Limb (tissue), 2 donors: ENCODE measurements at regions not wholly inside any gene's neighbourhood (a gene's known extent, or its start where the extent isn't known, plus 50 kb on each side); places are given as distances from the start of the nearest gene placed in this dataset.

Experiments used
- DNase-seq, 2 donors: peaks; one replicate each; pipeline ENCODE4 v3.0.0-alpha.2; 2016; ENCODE audit errors: extremely low spot score in 2 of 2

DNA sequence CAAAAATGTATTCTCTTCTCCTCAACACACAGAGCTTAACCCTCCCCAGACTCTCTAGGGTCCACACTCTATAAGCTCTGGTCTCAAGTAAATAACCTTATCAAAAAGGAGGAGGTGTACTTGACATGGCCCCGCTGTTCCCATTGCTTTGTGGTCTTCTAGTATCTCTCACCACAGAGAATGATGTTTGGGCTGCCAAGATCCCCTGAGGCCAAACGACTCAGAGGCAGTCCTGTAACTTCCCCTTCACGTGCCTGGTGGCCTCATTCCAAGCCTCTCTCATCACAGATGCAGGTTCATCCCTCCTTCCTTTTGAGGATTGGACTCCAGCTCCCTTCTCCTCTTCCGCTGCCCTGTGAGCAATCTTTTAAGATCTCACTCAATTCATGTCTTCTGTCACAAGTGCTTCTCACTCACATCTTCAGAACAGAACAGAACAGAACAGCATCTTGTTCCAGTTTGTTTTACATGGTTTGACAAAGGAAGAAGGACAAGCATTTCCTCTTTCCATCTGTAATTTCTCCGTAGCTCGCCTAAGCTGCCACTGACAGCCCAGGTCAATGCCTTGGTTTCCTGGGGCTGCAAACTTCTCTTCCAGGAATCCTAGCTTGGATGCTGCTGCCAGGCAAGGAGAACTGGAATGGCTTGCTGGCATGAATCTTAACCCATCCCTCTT, 541.5 kb downstream of the CD83 start:
- no peak for DNase-seq

DNA sequence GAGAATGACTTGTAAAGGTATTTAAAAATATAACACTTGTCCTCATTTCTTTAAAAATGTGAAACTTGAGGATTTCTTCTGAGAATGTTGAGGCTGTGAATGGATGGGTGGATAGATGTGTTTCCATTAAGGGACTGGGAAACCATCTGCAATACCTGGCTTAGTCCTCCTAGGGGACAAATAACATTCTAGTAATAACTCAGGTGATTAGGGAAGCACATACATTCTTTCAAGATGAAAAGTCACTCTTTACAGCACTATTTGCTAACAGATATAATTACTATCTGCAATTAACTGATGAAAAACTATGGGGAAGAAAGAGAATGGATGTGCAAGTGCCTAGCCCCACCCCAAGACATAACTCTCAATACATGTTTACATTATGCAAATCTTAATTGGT, 542.3 kb downstream of the CD83 start:
- DNase-seq = no peak

DNA sequence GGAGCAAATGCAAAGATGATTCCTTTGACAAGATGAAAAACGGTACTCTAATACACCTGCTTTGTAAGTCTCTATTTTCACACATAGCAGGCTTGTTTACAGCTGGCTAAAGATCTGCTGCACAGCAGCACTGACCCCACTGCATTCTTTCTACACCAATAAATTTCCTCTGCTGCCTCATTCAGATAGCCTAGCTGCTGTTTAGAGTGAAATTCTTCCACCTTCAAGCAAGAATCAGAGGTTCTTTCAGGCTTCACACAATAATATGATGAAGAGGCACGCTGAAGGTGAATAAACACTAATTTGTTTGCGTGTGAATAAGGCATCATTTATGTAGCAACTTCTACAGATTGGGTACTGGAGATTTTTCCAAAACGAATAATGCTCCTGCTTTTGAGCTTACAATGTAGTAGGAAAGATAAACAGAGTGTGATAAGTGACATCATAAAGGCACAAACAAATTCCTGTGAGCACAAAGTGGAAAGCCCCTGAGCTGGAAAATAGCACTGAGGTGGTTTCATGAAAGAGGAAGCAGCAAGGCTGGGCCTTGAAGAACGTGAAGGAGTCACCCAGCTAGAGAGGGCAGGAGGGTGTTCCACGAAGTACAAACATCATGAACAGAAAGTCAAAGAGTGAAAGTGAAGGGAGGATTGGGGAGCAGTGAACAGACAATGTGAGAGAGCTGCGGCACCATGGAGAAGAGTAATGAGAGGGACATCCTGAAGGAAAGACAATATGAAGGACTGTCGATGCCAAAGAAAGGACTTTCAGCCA, 543.4 kb downstream of the CD83 start:
- DNase-seq = no peak

DNA sequence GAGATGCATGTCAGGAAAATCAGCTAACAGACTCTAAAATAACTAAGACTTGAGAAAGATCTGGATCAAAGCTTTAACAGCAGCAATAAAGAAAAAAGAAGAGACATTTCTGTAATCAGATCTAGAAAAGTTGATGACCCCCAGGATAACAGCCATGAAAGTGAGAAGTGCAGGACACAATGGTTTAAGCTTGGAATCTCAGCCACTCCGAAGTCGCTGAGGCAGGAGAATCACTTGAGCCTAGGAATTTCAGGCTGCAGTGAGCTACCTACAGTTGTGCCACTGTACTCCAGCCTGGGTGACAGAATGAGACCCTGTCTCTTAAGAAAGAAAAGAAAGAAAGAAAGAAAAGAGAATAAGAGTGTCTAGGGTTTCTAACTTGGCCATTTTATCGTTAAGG, 544.1 kb downstream of the CD83 start:
- no peak for DNase-seq

DNA sequence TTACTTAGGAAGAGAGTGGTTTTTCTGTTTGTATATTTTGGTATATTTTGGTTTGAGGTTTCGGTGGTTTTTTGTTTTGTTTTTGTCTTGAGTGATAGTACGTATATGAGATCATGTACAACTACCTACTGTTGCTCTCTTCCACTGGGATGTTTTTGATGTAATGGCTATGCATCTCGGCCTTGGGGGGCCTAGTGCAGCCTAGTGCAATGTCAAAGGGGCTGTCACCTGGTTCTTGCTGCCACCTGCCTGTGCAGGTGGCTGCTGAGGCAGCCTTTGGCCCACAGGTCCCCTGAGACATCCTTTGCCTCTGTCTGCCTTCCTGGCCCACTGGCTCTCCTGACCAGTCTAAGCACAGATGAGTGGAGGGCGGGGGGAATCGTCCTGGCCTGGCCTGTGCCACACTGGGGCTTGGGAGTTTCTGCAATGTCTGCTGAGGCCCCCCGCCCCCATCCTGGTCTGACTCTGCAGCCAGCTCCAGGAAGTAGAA, 546.6 kb downstream of the CD83 start:
- DNase-seq = no peak

DNA sequence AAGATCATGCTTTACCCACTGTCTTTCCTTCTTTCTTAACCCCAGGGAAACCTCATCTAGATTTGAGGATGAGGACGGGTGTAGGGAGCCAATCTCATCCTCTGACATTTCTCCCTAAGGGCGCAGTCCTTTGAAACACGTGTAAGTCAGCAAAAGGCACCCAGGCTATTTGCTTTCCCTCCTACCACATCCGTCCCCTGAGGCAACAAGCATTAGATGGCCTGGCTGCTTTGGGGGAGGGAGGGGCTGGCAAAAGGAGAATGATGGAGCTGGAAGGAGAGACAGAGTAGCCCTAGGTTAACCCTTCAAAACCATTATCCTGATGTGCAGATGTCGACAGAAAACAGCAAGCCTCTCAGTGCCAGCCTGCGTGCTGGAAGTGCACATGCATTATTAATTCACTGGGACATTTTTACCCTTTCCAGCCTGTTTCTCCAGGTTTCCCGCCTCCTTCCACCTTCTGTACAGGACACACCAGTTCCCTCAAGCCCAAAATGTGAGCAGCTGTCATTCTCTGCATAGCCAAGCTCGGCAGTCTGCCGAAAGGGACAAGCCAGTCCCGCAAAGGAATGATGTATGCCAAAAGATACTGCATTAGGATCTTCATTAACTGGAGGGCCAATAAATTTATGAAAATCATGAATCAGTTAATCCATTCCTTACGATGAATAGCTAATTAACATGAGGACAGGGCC, 547.2 kb downstream of the CD83 start:
- no peak for DNase-seq

DNA sequence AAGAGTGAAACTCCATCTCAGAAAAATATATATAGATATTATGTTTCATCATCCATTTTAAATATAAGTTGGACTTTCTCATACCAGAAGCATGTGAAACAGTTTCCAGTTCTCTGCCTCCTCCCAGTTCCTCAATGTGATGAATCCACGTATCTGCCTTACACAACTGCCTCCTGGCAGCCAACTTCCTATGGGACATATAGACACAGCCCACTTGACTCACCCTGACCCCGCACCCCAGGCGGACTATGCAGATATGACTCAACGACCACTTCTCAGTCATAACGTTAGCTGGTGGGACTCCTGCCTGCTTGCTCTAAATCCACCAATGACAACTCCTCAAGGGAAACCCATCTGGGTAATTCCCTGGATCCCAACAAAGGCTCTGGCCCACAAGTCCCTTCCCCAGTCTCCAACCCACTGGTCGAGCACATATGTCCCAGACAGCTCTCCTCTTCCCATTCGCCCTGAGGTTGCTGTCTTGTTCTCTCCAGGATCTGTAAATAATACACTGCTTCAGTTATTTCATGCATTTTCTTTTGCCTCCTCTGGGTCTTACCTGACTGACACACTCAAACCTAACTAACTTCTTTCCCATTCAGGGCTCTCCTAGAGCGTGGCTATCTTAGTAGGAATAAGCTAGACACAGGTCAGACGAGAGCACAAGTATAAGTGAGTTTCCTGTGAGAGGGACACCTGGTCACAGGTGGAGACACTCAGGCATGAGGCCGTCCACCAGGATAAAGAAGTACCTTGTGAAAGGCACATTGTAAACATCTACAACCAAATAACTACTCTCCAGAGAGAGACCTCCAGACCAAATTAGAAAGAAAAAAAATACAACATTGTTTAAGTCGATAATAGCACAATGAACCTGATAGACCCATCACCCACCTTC, 548.5 kb downstream of the CD83 start:
- no peak for DNase-seq

DNA sequence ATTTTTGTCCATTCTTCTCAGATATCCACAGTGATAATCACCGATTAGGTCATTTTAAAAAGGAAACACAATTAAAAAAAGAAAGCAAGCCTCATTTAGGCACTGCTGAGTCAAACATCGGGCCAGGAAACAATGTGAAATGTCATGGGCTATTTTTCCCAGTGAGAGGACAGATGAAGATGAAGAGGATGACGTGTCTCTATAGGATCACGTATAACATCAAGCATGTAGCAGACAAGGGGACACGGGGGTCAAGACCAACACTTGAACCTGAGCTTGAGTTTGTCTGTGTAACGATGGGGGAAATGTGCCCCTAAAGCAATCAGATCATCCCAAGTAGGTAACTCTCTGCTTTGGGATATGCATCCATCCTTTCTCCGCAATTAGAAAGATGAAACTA, 553.2 kb downstream of the CD83 start:
- no peak for DNase-seq

DNA sequence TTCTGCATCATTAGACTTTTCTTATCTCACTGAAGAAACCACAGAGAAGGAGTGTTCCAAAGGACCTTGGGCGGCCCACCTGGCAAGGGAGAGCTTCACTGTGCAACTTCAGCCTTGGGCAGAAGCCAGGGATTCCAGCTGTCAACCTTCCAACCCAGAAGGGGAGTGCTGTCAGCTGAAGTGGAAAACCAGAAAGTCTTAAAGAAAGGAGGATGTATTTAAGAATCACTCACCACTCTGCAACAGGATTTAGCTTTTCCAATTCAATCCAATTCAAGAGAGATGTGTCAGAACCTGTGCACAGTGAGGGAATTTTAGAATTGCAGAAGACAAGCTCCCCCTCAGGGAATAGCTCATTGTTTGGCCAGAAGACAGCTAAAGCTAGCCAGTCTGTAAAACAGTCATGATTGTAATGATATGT, 553.7 kb downstream of the CD83 start:
- DNase-seq = peak; percentile 55 to 58

DNA sequence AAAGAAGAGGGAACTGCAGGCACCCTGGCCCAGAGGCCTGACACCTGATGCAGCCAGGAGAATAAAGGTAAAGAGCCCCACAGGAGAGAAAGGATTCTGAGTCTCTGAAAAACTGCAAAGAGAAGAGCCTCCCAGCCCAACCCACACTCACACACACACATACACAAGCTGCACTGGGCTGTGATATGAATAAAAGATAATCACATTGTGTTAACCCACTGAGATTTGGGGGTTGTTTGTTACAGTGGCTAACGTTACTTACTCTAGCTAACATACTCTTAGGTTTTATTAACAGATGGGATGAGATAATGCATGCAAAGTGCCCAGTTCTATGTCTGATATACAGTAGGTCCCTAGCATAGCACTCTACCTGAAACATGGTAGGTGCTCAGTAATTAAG, 554.4 kb downstream of the CD83 start:
- DNase-seq = no peak

DNA sequence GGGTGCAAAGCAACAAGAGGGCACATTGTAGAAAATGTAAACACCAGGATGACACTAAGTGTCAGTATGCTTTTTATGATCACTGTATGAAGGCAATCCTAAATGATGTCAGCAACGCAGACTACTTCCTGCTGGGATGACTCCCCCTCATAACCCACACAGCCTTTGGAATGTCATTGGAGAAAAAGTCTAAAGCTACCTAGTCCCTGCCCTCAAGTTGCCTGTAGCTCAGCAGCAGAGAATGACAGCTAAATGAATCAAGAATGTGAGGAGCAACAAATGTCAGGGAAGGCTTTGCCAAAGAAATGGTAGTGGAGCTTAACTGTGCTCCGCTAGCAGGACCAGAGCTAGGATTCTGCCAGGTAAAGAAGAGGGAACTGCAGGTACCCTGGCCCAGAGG, 555.6 kb downstream of the CD83 start:
- DNase-seq = no peak

DNA sequence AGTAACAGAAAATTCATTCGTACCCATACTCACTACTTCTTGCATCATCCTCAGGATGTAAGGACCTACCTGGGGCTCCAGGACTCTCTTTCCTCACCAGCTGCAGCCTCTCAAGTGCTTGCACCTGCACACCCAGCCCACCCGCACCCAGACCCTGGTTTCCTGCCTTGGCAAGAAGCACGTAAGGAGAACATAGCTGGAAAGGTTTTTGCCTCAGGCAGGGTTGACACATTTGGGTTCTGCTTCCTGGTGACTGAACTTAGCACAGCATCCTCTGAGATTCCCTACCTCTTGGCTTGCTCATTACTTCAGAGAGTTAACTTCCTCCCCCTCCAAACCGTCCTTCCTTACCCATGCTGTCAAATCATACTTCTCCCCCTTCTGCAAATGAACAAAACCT, 556.9 kb downstream of the CD83 start:
- DNase-seq = no peak

DNA sequence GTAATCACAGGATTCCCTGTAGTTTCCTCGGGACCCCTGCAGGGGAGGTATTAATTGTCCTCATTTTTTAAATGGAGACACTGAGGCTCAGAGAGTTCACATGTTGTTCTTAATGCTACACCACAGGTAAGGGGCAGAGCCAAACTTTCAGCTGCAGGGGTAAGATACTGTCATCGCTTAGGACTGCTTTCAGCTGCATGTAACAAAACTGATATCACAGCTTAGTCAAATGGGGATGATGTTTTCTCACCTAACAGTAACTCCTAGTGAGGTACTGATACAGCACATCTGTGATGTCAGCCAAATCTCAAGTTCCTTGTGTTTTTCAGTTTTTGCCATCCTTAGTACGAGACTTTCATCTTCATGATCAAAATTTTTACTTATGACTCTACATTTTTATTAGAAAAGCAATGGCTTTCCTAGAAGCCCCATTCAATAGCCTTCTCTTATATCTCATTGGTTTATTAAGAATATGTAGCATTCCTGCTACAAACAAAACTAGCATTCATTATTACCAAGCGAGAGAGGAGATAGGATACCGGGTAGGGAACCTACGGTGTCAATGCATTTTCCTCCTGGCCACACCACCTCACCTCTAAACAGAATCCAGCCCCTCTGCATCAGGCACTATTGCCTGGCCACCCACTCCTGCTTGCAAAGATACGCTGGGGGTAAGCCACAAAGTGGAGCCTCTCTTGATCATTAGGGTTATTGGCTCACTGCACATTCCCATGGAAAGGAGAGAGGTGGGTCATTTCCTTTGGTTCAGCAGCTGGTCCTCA, 557.5 kb downstream of the CD83 start:
- no peak for DNase-seq

DNA sequence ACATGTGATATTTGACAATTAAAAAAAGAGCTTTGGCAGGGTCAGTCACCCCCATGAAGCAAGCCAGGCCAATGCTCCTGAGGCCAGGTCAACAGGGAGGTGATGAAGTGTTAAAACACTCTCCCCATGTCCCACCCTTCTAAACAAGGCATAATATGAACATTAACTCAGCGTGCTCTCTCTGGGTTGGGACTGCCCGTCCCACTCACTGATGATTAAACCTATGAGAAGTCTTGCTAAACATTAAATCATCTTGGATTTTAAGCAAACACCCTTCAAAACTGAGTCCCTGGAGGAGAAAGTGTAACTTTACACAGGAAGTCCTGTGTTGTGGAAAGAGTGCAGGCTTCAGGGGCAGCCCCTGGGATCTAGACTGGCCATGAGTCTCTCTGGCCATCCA, 558.5 kb downstream of the CD83 start:
- DNase-seq = no peak

DNA sequence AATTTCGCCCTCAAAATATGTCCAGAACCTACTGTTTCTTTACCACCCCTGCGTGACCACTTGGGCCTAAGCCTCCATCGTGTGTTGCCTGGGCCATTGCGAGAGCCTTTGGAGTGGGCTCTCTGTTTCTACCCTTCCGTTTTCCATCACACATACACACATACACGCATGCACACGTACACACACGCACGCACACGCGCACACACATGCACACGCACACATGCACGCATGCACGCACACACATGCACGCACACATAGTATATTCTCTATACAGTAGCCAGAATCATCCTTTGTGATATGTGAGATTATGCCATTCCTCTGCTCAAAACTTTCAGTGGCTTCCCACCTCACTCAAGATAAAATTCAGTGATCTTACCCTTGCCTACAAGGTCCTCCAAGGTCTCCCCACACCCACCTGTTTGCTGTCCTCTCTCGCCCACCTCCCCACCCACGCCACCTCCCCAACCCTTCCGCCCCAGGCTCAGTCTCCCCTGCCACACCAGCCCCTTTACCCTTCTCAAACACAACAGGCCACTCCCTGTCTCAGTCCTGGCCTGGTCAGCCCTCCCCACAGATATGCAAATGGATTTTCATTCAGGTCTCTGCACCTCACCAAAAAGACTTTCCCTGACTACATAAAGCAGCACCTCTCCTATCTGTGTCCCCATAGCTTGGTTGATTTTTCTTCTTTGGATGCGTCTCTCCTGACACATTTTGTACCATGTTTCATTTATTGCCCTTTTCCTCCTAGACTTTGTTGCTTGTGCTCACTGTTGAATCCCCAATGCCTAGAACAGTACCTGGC, 559.6 kb downstream of the CD83 start:
- no peak for DNase-seq

DNA sequence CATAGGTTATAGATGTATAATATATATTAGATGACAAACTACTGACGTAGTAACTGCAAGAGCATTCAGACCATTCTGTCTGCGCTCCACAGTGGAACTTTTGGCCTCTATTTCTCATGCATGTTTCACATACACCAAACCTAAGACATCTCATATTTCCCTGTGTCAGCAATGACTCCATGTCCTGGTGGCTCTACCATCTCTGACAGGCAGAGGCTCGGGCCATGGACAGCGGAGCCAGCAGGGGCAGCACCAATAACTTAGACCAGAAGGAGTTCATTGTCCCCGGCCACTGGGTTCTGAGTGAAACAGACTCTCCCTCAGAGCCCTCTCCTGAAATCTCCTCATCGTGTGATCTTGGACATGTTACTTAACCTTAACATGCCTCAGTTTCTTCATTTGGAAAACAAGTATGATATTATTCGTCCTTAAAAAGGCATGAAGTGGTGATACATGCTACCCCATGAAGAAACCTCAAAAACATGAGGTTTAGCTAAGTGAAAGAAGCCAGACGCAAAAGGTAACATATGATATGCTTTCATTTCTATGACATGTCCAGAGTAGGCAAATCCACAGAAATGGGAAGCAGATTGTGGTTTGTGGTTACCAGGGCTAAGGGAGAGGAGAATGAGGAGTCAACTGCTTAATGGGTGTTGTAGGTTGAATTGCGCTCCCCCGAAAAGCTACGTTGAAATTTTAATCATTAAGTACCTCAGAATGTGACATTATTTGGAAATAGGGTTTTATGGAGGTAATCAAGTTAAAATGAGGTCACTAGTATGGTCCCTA, 564.0 kb upstream of the JARID2 start:
- no peak for DNase-seq

DNA sequence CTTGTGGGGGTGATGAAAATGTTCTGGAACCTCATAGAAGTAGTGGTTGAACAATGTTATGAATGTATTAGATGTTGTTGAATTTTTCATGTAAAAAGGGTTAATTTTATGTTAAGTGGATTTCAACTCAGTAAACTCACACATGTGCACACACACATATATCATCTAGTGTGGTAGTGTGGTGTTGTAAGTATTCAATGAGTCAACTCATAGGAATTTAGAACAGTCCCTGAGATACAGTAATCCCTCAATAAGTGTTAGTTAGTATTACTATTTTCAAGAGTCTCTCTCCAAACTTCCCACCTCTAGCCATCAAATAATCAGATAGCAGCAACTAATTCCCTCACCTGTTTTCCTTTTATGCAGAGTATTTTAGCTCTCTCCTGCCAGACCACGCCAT, 563.1 kb upstream of the JARID2 start:
- no peak for DNase-seq

DNA sequence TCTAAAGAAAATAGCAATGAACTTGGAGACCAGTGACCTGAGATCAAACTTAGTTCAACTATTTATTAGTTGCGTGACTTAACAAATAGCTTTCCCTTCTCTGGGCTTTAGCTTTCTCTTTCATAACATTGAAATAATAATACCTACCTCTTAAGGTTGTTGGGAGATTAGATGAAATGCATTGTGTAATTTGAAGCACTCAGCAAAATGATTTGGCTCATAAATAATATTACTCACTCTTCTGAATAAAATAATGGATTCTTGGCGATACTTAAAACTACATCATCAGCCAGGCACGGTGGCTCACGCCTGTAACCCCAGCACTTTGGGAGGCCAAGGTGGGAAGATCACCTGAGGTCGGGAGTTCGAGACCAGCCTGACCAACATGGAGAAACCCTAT, 556.2 kb upstream of the JARID2 start:
- no peak for DNase-seq
